ENCODE measurements at regions not wholly inside any gene's neighbourhood (a gene's known extent, or its start where the extent isn't known, plus 50 kb on each side); places are given as distances from the start of the nearest gene placed in this dataset.
"Not testable (repeated sequence)": the region's sequence is repeated elsewhere in the genome, so short reads cannot be mapped to it uniquely, and the experiment has no call there.

- no peak for DNase-seq
- Mint-ChIP-seq H3K27me3 (ENCODE audit: insufficient read depth) (no peaks in the 10 kb centered on the region), H3K4me1 (ENCODE audit: low read depth) (no peaks in the 10 kb centered on the region), H3K4me3 (no peak overlapping the region), H3K36me3 (ENCODE audit: low read depth) (no peaks in the 10 kb centered on the region), H3K27ac (no peak overlapping the region), H3K9me3 (peaks cover 5% of the 10 kb centered on the region; the same call in 1 of the 2 replicates)
- TF ChIP-seq CTCF (IDR thresholded peaks at IDR 0.05) = no peak
Observed at GRCh38 chr7:16940776-16941175, 59.0 kb upstream of the AGR3 start.

GRCh38 chr7:16942929-16943509, 61.2 kb upstream of the AGR3 start:
- Mint-ChIP-seq H3K27me3 (ENCODE audit: insufficient read depth) (no peaks in the 10 kb centered on the region), H3K4me3 (no peak overlapping the region), H3K27ac (no peak overlapping the region), H3K9me3 (peaks cover 14% of the 10 kb centered on the region), H3K36me3 (ENCODE audit: low read depth) (peaks cover 9% of the 10 kb centered on the region), H3K4me1 (ENCODE audit: low read depth) (no peaks in the 10 kb centered on the region)
- TF ChIP-seq CTCF (IDR thresholded peaks at IDR 0.05) = no peak
- DNase-seq = no peak

- TF ChIP-seq CTCF (IDR thresholded peaks at IDR 0.05) = no peak
- H3K4me1 Mint-ChIP-seq (ENCODE audit: low read depth) = no peaks in the 10 kb centered on the region
Observed at GRCh38 chr7:16944936-16945335, 63.2 kb upstream of the AGR3 start.

DNA sequence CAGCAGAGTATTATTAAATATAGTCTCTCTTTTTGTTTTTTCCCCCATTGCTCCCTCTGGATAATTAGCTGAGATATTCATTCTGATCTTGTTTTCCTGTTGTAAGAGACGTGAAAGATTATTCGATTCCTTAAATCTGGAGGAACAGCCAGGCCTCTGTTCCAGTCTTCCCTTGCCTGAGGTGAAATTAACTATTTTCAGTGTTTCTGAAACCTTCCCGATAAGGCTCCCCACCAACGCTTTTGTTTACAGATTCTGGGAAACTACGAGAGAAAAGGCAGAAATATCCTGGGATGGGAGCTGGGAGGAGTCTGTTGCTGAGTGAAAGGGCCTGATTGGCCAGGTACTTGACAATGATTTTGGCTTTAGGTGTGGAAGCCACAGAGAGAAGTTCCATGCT, 63.6 kb upstream of the AGR3 start:
- Mint-ChIP-seq H3K36me3 (ENCODE audit: low read depth) (peaks cover 25% of the 10 kb centered on the region), H3K9me3 (peaks cover 29% of the 10 kb centered on the region), H3K27ac (no peak overlapping the region), H3K27me3 (ENCODE audit: insufficient read depth) (no peaks in the 10 kb centered on the region), H3K4me1 (ENCODE audit: low read depth) (no peaks in the 10 kb centered on the region), H3K4me3 (no peak overlapping the region)
- no peak for TF ChIP-seq CTCF (IDR thresholded peaks at IDR 0.05)
- no peak for DNase-seq

More at GRCh38 chr7:16944936-16945335, 63.2 kb upstream of the AGR3 start:
- peaks cover 29% of the 10 kb centered on the region for H3K9me3 Mint-ChIP-seq
- no peak overlapping the region for H3K27ac Mint-ChIP-seq
- peaks cover 25% of the 10 kb centered on the region for H3K36me3 Mint-ChIP-seq (ENCODE audit: low read depth)
- H3K27me3 Mint-ChIP-seq (ENCODE audit: insufficient read depth) = no peaks in the 10 kb centered on the region
- no peak for DNase-seq
- no peak overlapping the region for H3K4me3 Mint-ChIP-seq

GRCh38 chr7:16948110-16948509, 66.3 kb upstream of the AGR3 start:
- not testable (repeated sequence) for H3K27me3 Mint-ChIP-seq (ENCODE audit: insufficient read depth); H3K4me3 Mint-ChIP-seq; DNase-seq; H3K27ac Mint-ChIP-seq
- peaks cover 25% of the 10 kb centered on the region for H3K36me3 Mint-ChIP-seq (ENCODE audit: low read depth)
- H3K9me3 Mint-ChIP-seq = peaks cover 29% of the 10 kb centered on the region
- peaks cover 11% of the 10 kb centered on the region for H3K4me1 Mint-ChIP-seq (ENCODE audit: low read depth)

DNA sequence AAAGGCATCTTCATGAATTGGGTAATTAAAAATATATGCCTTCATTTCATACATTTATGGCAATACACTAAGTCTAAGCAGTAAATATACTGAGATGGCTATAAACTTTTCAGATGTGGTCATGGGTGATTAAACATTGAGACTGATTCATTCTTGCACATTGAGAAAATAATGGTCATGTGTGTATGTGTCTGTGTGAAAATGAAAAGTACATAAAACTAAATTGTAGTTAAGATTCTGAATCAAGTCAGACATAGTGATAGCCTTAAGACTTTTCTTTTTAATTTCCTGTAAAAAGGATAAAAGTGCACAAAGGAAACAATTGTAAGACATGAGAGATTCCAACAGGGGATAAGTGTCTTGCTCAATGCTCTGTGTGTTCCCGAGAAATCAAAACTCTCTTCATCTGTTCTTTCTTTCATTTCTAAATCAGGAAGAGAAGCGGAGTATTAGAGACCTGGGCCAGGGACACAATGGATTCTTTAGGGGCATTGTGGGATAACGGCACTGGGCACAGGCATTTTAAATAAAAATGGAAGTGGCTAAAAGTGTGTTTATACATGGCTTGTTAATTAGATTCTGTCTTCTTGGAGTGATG, 69.8 kb upstream of the AGR3 start:
- Mint-ChIP-seq H3K4me1 (ENCODE audit: low read depth) (peaks cover 11% of the 10 kb centered on the region), H3K27me3 (ENCODE audit: insufficient read depth) (no peaks in the 10 kb centered on the region), H3K4me3 (peak overlapping the region; percentile 81), H3K36me3 (ENCODE audit: low read depth) (peaks cover 25% of the 10 kb centered on the region), H3K9me3 (peaks cover 24% of the 10 kb centered on the region), H3K27ac (peak overlapping the region; percentile 70)
- no peak for DNase-seq
- no peak for TF ChIP-seq CTCF (IDR thresholded peaks at IDR 0.05)
